Neural cell (in vitro differentiated cells): ENCODE measurements at regions not wholly inside any gene's neighbourhood (a gene's known extent, or its start where the extent isn't known, plus 50 kb on each side); places are given as distances from the start of the nearest gene placed in this dataset.

ENCODE experiments used
- CTCF ChIP-seq: fragments of 450-650 bp; IDR thresholded peaks from 2 replicates; pipeline ENCODE4 v1.5.1; 2014; ENCODE audit warnings: antibody characterized with exemption, mild to moderate bottlenecking, moderate library complexity; ENCODE audit not compliant: poor library complexity, severe bottlenecking
- MXI1 ChIP-seq: fragments of 450-650 bp; conservative IDR thresholded peaks from 2 replicates; pipeline ENCODE4 v1.6.1; 2014; ENCODE audit warnings: antibody characterized with exemption, mild to moderate bottlenecking; ENCODE audit not compliant: poor library complexity, severe bottlenecking
- RAD21 ChIP-seq: fragments of 450-650 bp; conservative IDR thresholded peaks from 2 replicates; pipeline ENCODE4 v1.6.1; 2014; ENCODE audit warnings: antibody characterized with exemption, mild to moderate bottlenecking, moderate library complexity
- REST ChIP-seq: IDR thresholded peaks from 2 replicates; pipeline ENCODE4 v1.6.1; 2012; ENCODE audit warnings: borderline replicate concordance

DNA sequence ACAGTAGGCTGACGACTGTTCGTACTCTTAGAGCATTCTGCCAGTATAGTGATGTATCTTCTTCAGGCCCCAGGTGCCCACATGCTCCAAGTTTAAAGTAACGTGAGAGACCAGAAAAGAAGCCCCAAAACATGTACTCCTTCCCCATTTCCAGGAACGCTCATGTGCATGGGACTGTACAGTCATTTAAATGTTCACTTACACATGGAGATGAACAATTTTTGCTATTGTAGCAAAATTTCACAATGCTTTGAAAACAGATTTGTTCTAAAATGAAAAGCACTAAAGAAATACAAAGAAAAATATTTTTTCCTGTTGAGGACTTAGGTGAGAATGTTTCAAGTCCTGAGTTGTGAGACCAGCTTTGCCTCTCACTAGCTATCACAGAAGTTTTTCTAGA lies 269.3 kb upstream of the PRDM1 start:
- TF ChIP-seq CTCF: no peak
- no peak for TF ChIP-seq RAD21
- no peak for TF ChIP-seq REST
- no peak for TF ChIP-seq MXI1
